Hepatocyte (in vitro differentiated cells): ENCODE measurements at regions not wholly inside any gene's neighbourhood (a gene's known extent, or its start where the extent isn't known, plus 50 kb on each side); places are given as distances from the start of the nearest gene placed in this dataset.

Experiments
- DNase-seq: peaks from one replicate; pipeline ENCODE4 v3.0.0-alpha.2; 2016; ENCODE audit warnings: low spot score
- H2AFZ ChIP-seq: fragments of 200-600 bp; sonication (generic); 2 replicates; pipeline ENCODE4 v1.6.0; 2016; ENCODE audit warnings: antibody characterized with exemption, mild to moderate bottlenecking
- H3K27ac ChIP-seq: fragments of 200-600 bp; sonication (generic); 2 replicates; pipeline ENCODE4 v1.5.1; 2016; ENCODE audit warnings: mild to moderate bottlenecking
- H3K27me3 ChIP-seq: fragments of 200-600 bp; sonication (generic); 2 replicates; pipeline ENCODE4 v1.6.1; 2016
- H3K36me3 ChIP-seq: fragments of 200-600 bp; sonication (generic); replicated peaks from 2 replicates; pipeline ENCODE4 v1.5.1; 2016; ENCODE audit warnings: low read depth; ENCODE audit not compliant: insufficient read depth
- H3K4me1 ChIP-seq: fragments of 200-600 bp; sonication (generic); 2 replicates; pipeline ENCODE4 v1.5.1; 2016; ENCODE audit warnings: mild to moderate bottlenecking, moderate library complexity; ENCODE audit not compliant: insufficient read depth
- H3K4me2 ChIP-seq: fragments of 200-600 bp; sonication (generic); 2 replicates; pipeline ENCODE4 v1.6.0; 2016
- H3K4me3 ChIP-seq: fragments of 200-600 bp; sonication (generic); 2 replicates; pipeline ENCODE4 v1.5.1; 2016; ENCODE audit warnings: mild to moderate bottlenecking
- H3K79me2 ChIP-seq: fragments of 200-600 bp; sonication (generic); 2 replicates; pipeline ENCODE4 v1.6.0; 2017; ENCODE audit warnings: mild to moderate bottlenecking
- H3K9me2 ChIP-seq: fragments of 200-600 bp; sonication (generic); replicated peaks from 2 replicates; pipeline ENCODE4 v1.6.0; 2017; ENCODE audit warnings: mild to moderate bottlenecking; ENCODE audit not compliant: insufficient read depth
- H3K9me3 ChIP-seq: fragments of 200-600 bp; sonication (generic); 2 replicates; pipeline ENCODE4 v1.5.1; 2016; ENCODE audit warnings: low read depth, mild to moderate bottlenecking
- H4K20me1 ChIP-seq: fragments of 200-600 bp; sonication (generic); 2 replicates; pipeline ENCODE4 v1.6.0; 2016; ENCODE audit warnings: mild to moderate bottlenecking; ENCODE audit not compliant: insufficient read depth, poor library complexity, severe bottlenecking
- CTCF ChIP-seq: fragments of 200-600 bp; sonication (generic); IDR thresholded peaks from 2 replicates; pipeline ENCODE4 v1.5.1; 2016; ENCODE audit warnings: antibody characterized with exemption, mild to moderate bottlenecking; ENCODE audit not compliant: poor library complexity
- EZH2 ChIP-seq: fragments of 200-600 bp; sonication (generic); IDR thresholded peaks from 2 replicates; pipeline ENCODE4 v1.6.1; 2016; ENCODE audit warnings: antibody characterized with exemption, mild to moderate bottlenecking, borderline replicate concordance
- EZH2phosphoT487 ChIP-seq: fragments of 200-600 bp; sonication (generic); IDR thresholded peaks from one replicate; pipeline ENCODE4 v1.6.1; 2018; ENCODE audit warnings: antibody characterized with exemption, mild to moderate bottlenecking, low read depth, moderate library complexity; ENCODE audit not compliant: unreplicated experiment, severe bottlenecking
- WGBS: methylation state at CpG from one replicate; pipeline ENCODE4 v1.1.6; 2016; ENCODE audit warnings: low lambda C conversion rate; ENCODE audit errors: missing lambda C conversion rate; 5-methylcytosine and 5-hydroxymethylcytosine counted together

GRCh38 chr6:8736156-8736895 lies 301.0 kb upstream of the SLC35B3 start:
- peak overlapping the region; percentile 23 for H3K4me2 ChIP-seq
- TF ChIP-seq EZH2phosphoT487: no peak
- no peak for TF ChIP-seq EZH2
- no peak for TF ChIP-seq CTCF
- no peak for DNase-seq
- H4K20me1 ChIP-seq: no peaks in the 10 kb centered on the region
- no peaks in the 10 kb centered on the region for H3K9me2 ChIP-seq
- peak overlapping the region; percentile 15 for H3K27ac ChIP-seq
- H3K27me3 ChIP-seq: no peaks in the 10 kb centered on the region
- H3K79me2 ChIP-seq: no peaks in the 10 kb centered on the region
- H3K9me3 ChIP-seq: no peaks in the 10 kb centered on the region
- H2AFZ ChIP-seq: no peak overlapping the region
- H3K4me3 ChIP-seq: no peak overlapping the region
- peaks cover 8% of the 10 kb centered on the region for H3K4me1 ChIP-seq
- WGBS: 48% methylated on average over 7 of the region's 7 CpGs
- no peaks in the 10 kb centered on the region for H3K36me3 ChIP-seq

- Histone ChIP-seq H3K9me2 (no peaks in the 10 kb centered on the region), H3K4me3 (no peak overlapping the region), H4K20me1 (no peaks in the 10 kb centered on the region), H3K36me3 (no peaks in the 10 kb centered on the region), H3K27me3 (no peaks in the 10 kb centered on the region), H3K9me3 (no peaks in the 10 kb centered on the region), H3K4me1 (peaks cover 8% of the 10 kb centered on the region), H3K79me2 (no peaks in the 10 kb centered on the region), H2AFZ (no peak overlapping the region), H3K4me2 (no peak overlapping the region), H3K27ac (no peak overlapping the region)
- 93% methylated on average over 5 of the region's 5 CpGs for WGBS
- no peak for DNase-seq
- TF ChIP-seq EZH2phosphoT487 (no peak), CTCF (no peak), EZH2 (no peak)
These were observed 298.5 kb upstream of the SLC35B3 start for GRCh38 chr6:8733879-8734278.

GRCh38 chr6:8731874-8732273 lies 296.5 kb upstream of the SLC35B3 start:
- TF ChIP-seq EZH2phosphoT487 (no peak), CTCF (no peak), EZH2 (no peak)
- no peak overlapping the region for H3K4me3 ChIP-seq
- no peaks in the 10 kb centered on the region for H4K20me1 ChIP-seq
- H3K27me3 ChIP-seq: no peaks in the 10 kb centered on the region
- WGBS: 74% methylated on average over 2 of the region's 2 CpGs
- no peaks in the 10 kb centered on the region for H3K36me3 ChIP-seq
- H3K79me2 ChIP-seq: no peaks in the 10 kb centered on the region
- H3K4me2 ChIP-seq: no peak overlapping the region
- peaks cover 7% of the 10 kb centered on the region for H3K4me1 ChIP-seq
- H2AFZ ChIP-seq: no peak overlapping the region
- no peak for DNase-seq
- H3K9me2 ChIP-seq: no peaks in the 10 kb centered on the region
- H3K9me3 ChIP-seq: no peaks in the 10 kb centered on the region
- no peak overlapping the region for H3K27ac ChIP-seq
